Peyer's patch (tissue), 4 donors: ENCODE measurements at regions not wholly inside any gene's neighbourhood (a gene's known extent, or its start where the extent isn't known, plus 50 kb on each side); places are given as distances from the start of the nearest gene placed in this dataset.

Experiments used
- POLR2A ChIP-seq, 2 donors: fragments of 450-650 bp; IDR thresholded peaks; one replicate each; pipeline ENCODE4 v1.5.1; 2017; ENCODE audit warnings: antibody characterized with exemption in 2 of 2, mild to moderate bottlenecking in 2 of 2, moderate library complexity in 2 of 2
- TF ChIP-seq, protein P1 (sequence below), 6 experiments: fragments of 450-650 bp in 4 of 6; fragments of 200-600 bp in 2 of 6; sonication (generic) in 1 of 6; IDR thresholded peaks; one replicate each; pipeline ENCODE4 v1.5.1; 2017 to 2019; ENCODE audit warnings: antibody characterized with exemption in 6 of 6, mild to moderate bottlenecking in 3 of 6, moderate library complexity in 1 of 6

DNA sequence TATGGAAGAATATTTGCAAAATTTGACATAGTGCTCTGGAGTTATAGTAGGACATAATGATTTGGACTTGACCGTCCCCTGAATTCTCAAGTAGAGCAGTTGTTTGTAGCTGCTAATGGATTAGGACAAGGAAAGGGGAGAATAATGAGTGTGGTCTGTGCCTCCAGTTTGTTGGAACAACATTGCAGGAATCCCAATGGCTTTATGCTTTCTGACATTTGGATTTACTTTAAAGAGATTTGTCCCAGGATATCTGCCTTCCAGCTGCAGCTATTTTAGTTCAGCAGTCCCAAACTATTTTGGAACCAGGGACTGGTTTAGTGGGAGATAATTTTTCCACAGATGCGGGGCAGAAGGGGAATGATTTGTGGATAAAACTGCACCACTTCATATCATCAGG, 648.2 kb downstream of the SLCO4C1 start:
- TF ChIP-seq, protein P1, sequence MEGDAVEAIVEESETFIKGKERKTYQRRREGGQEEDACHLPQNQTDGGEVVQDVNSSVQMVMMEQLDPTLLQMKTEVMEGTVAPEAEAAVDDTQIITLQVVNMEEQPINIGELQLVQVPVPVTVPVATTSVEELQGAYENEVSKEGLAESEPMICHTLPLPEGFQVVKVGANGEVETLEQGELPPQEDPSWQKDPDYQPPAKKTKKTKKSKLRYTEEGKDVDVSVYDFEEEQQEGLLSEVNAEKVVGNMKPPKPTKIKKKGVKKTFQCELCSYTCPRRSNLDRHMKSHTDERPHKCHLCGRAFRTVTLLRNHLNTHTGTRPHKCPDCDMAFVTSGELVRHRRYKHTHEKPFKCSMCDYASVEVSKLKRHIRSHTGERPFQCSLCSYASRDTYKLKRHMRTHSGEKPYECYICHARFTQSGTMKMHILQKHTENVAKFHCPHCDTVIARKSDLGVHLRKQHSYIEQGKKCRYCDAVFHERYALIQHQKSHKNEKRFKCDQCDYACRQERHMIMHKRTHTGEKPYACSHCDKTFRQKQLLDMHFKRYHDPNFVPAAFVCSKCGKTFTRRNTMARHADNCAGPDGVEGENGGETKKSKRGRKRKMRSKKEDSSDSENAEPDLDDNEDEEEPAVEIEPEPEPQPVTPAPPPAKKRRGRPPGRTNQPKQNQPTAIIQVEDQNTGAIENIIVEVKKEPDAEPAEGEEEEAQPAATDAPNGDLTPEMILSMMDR (IDR thresholded peaks at IDR 0.05) = no peak
- TF ChIP-seq POLR2A (IDR thresholded peaks at IDR 0.05) = no peak
